DND-41 (cell line): ENCODE measurements at regions not wholly inside any gene's neighbourhood (a gene's known extent, or its start where the extent isn't known, plus 50 kb on each side); places are given as distances from the start of the nearest gene placed in this dataset.

Experiments used
- ATAC-seq: fragments of 200-7000 bp; cut with Tn5 transposase; 3 replicates; pipeline ENCODE4 v1.9.1; 2021; ENCODE audit warnings: low read depth; ENCODE audit not compliant: insufficient read depth
- DNase-seq: peaks from one replicate; pipeline ENCODE4 v3.0.0-alpha.2; 2020
- H2AFZ ChIP-seq: 2 replicates; pipeline ENCODE4 v1.6.0; 2012; ENCODE audit warnings: low read depth, low read length
- H3K27ac ChIP-seq: 2 replicates; pipeline ENCODE4 v1.5.1; 2012; ENCODE audit warnings: low read length, inconsistent platforms
- H3K27me3 ChIP-seq: fragments of 200-600 bp; sonication (generic); 2 replicates; pipeline ENCODE4 v1.6.0; 2012; ENCODE audit warnings: low read length, mild to moderate bottlenecking, inconsistent platforms; ENCODE audit not compliant: insufficient read depth, poor library complexity
- H3K36me3 ChIP-seq: 2 replicates; pipeline ENCODE4 v1.5.1; 2012; ENCODE audit warnings: low read length, inconsistent platforms; ENCODE audit not compliant: insufficient read depth
- H3K4me1 ChIP-seq: 2 replicates; pipeline ENCODE4 v1.5.1; 2012; ENCODE audit warnings: mild to moderate bottlenecking, low read length; ENCODE audit not compliant: insufficient read depth
- H3K4me2 ChIP-seq: 2 replicates; pipeline ENCODE4 v1.6.0; 2012; ENCODE audit warnings: mild to moderate bottlenecking, moderate library complexity, low read length, inconsistent platforms; ENCODE audit not compliant: insufficient read depth
- H3K4me3 ChIP-seq, 2 experiments: fragments of 200-600 bp in 1 of 2; shearing (Covaris generic) in 1 of 2; 2 replicates each; pipeline ENCODE4 v1.5.1; 2012 to 2016; ENCODE audit warnings: inconsistent platforms in 2 of 2, low read length in 2 of 2, mild to moderate bottlenecking in 2 of 2, low read depth in 1 of 2, moderate library complexity in 1 of 2
- H3K79me2 ChIP-seq: 2 replicates; pipeline ENCODE4 v1.6.0; 2012; ENCODE audit warnings: low read length, inconsistent platforms; ENCODE audit not compliant: insufficient read depth
- H3K9ac ChIP-seq: 2 replicates; pipeline ENCODE4 v1.6.0; 2012; ENCODE audit warnings: low read depth, mild to moderate bottlenecking, inconsistent platforms, low read length, moderate library complexity
- H3K9me3 ChIP-seq: 2 replicates; pipeline ENCODE4 v1.5.1; 2012; ENCODE audit warnings: low read length, moderate library complexity, mild to moderate bottlenecking, inconsistent platforms; ENCODE audit not compliant: insufficient read depth, severe bottlenecking
- H4K20me1 ChIP-seq: 2 replicates; pipeline ENCODE4 v1.6.0; 2012; ENCODE audit warnings: low read length; ENCODE audit not compliant: insufficient read depth
- CTCF ChIP-seq: IDR thresholded peaks from 2 replicates; pipeline ENCODE4 v1.5.1; 2012; ENCODE audit warnings: borderline replicate concordance, low read length, moderate library complexity, mild to moderate bottlenecking; ENCODE audit not compliant: poor library complexity, severe bottlenecking; ENCODE audit errors: extremely low read depth
- EZH2 ChIP-seq: IDR thresholded peaks from 3 replicates; pipeline ENCODE4 v1.6.1; 2012; ENCODE audit warnings: borderline replicate concordance, low read depth, mild to moderate bottlenecking, moderate library complexity, low read length, inconsistent platforms; ENCODE audit not compliant: severe bottlenecking

DNA sequence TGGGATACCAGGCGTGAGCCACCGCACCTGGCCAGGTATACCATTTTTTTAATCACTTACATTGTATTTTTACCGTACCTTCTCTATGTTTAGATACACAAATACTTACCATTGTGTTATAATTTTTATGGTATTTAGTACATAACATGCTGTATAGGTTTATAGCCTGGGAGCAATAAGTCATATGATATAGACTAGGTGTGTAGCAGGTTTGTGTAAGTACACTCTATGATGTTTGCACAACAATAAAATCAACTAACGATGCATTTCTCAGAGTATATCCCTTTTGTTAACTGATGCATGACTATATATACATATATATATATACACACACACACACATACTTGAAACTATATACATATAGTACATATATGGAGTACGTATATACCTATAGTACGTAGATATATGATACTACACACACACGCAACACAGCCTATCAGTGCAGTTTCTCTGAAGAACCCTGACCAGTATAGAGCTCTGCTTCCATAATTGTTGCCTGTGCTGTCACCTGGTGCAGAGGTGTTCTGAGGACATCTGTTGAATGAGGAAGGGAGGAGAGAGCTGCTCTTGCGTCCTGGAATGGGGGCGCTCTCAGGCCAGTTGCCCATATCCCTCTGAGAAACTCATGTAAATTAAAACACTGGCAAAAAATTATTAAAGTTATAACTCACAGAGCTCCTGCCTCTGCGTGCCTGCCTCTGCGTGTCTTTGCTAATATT is 315.3 kb downstream of the FGFR2 start:
- Histone ChIP-seq H2AFZ (no peak overlapping the region), H3K4me2 (no peak overlapping the region), H3K36me3 (no peaks in the 10 kb centered on the region), H3K27ac (no peak overlapping the region), H3K4me3 (no peak overlapping the region), H3K4me1 (no peaks in the 10 kb centered on the region), H3K79me2 (no peaks in the 10 kb centered on the region), H3K9me3 (no peaks in the 10 kb centered on the region), H4K20me1 (no peaks in the 10 kb centered on the region), H3K9ac (no peak overlapping the region), H3K27me3 (peaks cover 4% of the 10 kb centered on the region)
- DNase-seq (no peak), ATAC-seq (no peak)
- TF ChIP-seq CTCF (no peak), EZH2 (no peak)

GRCh38 chr10:121284936-121285335 is 313.3 kb downstream of the FGFR2 start:
- H3K9ac ChIP-seq: no peak overlapping the region
- peaks cover 14% of the 10 kb centered on the region for H3K27me3 ChIP-seq
- TF ChIP-seq EZH2: no peak
- no peak for TF ChIP-seq CTCF
- DNase-seq (no peak), ATAC-seq (no peak)
- no peak overlapping the region for H3K4me2 ChIP-seq
- no peaks in the 10 kb centered on the region for H3K9me3 ChIP-seq
- no peak overlapping the region for H3K4me3 ChIP-seq
- no peaks in the 10 kb centered on the region for H3K36me3 ChIP-seq
- H3K79me2 ChIP-seq: no peaks in the 10 kb centered on the region
- H4K20me1 ChIP-seq: no peaks in the 10 kb centered on the region
- H3K4me1 ChIP-seq: no peaks in the 10 kb centered on the region
- H3K27ac ChIP-seq: no peak overlapping the region
- H2AFZ ChIP-seq: no peak overlapping the region

DNA sequence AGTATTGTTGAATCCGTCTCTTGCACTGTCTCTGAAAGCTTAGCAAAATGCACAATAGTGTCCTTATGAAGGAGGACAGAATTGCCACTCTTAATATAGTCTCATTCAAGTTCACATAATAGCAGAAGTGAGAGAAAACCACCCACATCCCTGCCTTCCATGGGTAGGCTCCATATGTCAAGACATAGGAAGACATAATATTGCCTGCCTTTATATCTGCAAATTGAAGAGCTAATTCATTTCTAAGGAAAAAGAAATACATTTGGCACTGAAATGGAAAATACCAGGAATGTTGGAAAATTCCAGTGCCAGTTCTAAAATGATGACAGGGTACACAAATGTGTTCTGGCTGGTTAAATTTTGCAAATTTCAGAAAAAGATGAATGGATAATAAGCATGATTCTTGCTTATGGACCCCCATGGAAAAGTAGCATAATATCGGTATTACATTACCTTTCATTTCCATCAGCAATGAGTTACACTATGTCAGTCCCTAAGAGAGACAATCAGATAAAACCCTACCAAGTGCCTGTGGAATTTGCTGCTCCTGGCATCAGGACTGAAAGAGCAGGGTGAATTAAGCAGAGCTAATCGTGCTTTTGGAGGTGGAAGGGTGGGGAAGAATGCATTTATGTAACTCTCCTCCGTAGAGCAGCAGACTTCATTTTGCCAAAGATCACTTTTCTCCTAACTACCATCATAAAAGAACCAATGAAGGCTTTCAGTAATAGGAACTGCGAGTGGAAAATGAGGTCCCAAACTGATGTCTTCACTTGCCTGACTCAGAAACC is 312.6 kb downstream of the FGFR2 start:
- Histone ChIP-seq H3K4me2 (no peak overlapping the region), H3K79me2 (no peaks in the 10 kb centered on the region), H3K4me1 (no peaks in the 10 kb centered on the region), H4K20me1 (no peaks in the 10 kb centered on the region), H3K36me3 (no peaks in the 10 kb centered on the region), H3K9ac (no peak overlapping the region), H3K9me3 (no peaks in the 10 kb centered on the region), H3K4me3 (no peak overlapping the region), H3K27me3 (peaks cover 14% of the 10 kb centered on the region), H2AFZ (no peak overlapping the region), H3K27ac (no peak overlapping the region)
- ATAC-seq: no peak
- no peak for DNase-seq
- TF ChIP-seq CTCF (no peak), EZH2 (no peak)
